Stimulated activated CD4-positive, alpha-beta T cell treated with anti-CD3 and anti-CD28 coated beads, Interleukin-4, amount 100 ng/mL, for 1 hour (primary cell): ENCODE measurements at regions not wholly inside any gene's neighbourhood (a gene's known extent, or its start where the extent isn't known, plus 50 kb on each side); places are given as distances from the start of the nearest gene placed in this dataset.

Experiments used
- DNase-seq: peaks from one replicate; pipeline ENCODE4 v3.0.0-alpha.2; 2020

DNA sequence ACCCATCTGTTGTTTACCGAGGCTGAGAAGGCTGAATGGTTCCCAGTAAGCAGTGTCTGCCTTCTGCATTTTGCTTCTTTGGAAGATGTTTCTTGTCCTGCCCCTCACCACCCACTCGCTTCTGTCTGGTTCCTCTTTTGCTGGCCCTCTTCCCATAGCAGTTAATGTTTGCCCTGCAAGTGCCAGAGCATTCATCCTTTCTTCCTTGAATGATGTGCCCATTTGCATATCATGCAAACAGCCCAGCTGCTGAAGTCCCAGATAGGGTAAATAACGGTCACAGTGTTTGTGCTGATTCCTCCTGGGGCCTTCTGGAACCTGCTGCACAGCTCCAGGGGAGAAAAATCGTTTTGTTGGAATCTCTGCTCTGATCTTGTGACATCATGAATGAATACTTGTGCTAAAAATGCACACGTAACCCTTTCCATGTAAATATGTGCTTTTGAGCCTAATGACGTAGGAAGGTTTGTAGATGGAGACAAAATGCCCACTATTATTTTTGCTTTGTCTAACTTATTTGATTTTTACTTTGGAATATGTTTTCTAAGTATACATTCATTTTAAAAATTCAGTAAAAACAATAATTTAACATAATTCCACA lies 381.0 kb downstream of the SOX2 start:
- DNase-seq, result no peak

DNA sequence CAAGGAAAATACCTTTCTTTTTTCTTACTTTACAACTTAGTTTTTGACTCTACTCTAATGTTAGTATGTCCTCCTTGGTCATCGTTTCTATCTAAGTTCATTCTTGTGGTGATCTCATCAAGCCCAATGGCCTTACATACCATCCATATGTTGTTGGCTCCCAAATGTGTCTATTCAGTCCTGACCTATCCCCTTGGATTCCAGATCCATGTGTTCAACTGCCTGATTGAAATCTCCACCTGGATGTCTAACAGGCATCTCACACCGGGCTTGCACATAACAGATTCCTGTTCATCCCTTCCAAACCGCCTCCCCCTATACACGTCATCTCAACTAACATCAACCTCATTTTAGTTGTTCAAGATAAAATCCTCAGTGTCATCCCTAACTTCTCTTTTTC lies 382.6 kb downstream of the SOX2 start:
- no peak for DNase-seq

DNA sequence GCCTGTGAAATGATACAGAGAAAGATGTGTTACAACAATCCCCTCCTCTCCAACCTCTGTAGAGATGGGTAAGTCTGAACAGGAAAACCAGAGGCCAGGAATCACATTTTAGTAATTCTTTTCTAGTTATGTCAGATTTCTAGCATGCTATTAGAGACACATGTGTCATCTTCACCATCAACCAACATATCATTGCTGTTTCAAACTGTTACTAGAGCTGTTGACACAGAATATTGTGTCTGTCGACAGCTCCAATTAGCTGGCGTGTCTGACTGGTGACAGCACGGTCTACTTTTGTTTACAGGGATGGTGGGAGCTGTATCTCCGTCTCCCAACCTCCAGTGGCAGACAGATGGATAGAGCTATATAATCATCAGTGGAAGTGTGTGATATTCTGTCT lies 393.2 kb downstream of the SOX2 start:
- DNase-seq, result no peak

DNA sequence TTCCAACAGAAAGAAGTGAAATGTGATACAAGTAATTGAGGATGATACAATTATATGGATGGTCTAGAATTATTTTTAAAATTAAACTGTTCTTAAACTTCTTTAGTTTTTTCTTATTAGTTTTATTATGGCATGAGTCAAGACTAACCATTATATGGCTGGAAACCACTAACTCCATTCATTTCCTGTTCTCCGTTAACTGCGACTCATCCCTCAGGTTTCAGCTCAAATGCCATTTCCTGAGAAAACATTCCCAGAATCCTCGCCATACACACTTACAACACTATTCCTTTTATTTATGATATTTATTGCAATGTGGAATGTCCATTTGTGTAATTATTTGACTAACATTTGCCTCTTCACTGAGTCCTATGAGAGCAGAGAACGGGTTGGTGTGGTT lies 394.1 kb downstream of the SOX2 start:
- DNase-seq, result no peak

DNA sequence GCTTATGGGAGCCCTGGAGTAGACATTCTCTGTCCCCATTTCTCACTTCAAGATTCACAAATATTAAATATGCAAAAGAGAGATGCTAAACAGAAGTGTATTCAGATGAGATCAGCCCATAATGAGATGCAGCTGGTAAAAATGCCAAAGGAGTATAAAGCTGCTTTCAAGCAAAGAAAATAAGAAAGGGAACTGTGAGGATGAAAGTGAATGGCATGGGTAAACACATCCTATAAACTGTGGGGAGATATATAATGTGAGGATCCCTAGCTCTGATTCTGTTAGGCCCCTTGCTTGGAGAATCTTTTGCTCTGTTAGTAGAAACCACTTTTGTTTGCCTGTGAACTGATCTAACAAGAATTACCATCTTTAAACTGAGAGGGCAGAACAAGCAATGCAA lies 396.6 kb downstream of the SOX2 start:
- DNase-seq, result no peak

DNA sequence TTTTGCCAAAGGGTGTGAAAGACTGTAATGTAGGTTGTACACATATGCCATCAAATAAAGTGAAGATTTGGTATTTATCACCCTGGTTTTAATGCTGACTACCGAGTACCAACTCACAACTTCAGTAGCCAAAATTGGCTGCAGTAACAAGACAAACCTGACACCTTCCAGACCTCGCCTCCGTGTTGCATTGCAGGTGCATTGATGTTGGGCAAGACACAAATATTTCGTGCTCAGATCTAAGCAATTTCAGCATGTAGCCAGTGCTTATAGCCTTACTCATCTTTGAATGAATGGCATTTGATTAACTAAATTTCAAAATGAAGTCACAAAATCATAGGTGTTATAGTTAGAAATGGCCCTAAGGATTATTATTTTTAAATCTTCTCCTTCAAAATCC lies 400.2 kb downstream of the SOX2 start:
- no peak for DNase-seq

DNA sequence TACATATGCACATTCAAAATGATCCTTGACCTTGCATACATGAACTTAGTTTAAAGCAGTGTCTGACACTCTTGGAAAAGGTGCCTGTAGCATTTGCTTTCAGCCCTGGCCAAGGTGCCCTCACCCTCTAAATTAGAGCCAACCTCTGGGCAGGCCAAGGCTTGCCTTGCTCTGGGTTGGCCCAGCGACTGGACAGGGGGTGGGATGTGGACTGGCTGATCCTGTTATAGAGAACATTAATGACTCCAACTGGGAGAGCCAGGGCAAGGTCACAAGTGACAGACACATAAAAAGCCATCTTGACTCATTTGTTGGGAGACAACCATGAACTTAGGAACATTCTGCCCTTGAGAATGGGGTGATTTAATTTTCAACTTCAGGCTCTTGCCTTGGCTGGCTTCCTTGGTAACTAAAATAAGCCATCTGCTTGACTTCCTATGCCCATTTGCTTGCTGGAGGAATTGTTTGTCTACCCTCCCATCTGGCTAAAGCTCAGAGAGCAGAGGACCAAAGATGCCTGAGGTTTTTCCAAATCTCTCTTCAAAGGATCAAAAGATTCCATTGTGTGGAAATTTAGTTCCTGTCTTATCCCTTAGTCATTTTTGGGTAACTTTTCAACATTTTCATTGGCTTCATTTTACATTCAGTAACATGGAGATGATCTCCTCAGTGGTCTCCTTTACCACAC lies 403.7 kb downstream of the SOX2 start:
- no peak for DNase-seq

DNA sequence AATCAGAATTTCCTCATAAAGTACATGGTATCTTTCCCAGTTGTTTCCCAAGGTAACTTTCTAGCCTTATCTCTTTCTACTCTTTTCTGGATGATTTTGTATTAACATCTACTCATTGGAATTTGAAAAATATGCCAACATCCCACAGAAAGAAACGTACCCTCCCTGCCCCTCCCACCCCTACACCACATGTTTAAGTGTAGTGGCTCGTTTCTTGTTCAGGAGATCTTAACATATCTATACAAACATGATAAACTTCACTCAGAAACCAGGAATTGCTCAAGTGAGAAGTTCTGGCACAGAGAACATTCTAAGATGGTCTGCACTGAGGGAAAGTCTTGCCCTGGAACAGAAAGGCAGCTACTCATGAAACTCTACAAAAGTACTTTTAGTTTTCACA lies 404.7 kb downstream of the SOX2 start:
- no peak for DNase-seq

DNA sequence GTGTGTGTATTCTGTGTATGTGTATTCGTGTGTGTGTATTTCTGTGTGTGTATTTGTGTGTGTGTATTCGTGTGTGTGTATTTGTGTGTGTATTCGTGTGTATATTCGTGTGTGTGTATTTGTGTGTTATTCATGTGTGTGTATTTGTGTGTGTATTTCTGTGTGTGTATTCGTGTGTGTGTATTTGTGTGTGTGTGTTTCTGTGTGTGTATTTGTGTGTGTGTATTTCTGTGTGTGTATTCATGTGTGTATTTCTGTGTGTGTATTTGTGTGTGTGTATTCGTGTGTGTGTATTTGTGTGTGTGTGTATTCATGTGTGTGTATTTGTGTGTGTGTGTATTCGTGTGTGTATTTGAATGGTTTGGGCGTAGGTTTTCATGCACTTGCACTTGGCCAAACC lies 405.4 kb downstream of the SOX2 start:
- no peak for DNase-seq

DNA sequence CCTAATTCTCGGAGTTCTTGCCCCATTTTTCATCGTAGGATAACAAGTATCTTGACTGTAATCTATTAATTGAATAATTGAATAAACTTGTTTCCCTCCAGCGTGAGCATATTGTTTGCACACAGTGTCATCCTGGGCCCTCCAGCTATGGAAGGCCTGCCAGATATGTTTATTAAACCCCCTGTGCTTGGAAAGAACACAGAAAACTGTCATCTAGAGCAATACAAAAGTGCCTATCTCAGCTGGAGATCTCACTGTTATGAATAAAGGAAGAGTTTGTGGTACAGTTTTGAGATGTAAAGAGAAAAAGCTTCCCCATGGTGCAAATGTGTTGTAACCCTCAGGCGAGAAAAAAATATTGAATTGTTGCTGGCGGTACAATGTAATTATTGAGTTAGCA lies 405.9 kb downstream of the SOX2 start:
- DNase-seq, result no peak

DNA sequence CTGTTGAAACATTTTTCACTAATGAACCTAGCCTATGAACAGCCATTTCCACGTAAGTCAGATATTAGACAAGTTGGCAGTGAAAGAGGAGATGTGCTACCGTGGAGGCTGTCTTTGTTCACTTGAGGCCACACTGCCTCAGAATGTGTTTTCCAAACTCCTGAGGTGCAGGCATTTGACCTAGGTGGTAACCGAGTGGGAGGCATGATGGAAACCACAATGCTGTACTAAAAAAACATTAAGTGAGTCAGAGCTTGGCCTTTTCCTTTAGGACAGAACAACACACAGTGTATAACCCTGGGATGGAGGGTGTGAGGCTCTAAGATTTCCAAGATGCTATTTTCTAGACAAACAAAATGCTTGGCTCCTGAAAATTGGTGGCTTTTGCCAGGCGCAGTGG lies 406.3 kb downstream of the SOX2 start:
- no peak for DNase-seq

DNA sequence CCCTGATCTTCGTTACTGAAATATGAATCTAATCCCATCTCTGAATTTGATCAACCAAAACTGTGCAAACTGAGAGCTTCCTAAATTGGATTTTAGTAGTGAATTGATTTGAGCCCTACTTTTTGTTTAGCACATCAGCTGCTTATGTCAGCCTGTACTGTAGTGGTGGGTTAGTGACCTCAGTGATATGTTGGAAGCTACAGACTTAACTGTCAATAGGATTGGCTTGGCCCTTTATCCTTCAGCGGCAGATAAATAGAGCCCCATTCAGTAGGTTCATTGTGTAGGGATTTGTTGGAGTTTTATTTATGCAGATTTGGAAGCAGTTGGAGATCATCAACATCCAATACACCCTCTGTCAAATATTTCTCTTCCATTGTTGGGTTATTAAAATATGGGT lies 409.7 kb downstream of the SOX2 start:
- no peak for DNase-seq

DNA sequence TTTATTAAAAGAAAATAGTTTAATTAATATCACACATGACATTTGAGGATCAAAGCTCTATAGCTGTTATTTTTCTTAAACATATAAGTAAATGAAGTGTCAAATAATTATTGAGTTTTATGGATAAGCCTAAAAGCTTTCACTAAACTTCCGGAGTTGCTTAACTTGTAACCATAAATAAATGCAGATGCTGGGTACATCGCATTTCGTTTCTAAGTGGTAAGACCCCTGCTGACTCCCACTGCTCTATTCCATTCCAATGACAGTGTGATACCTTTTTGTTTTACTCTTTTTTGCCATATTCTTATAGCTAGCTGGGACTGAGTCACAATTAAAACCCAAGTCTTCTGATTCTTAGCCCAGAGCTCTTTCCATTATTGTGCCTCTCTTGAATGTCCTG lies 411.1 kb downstream of the SOX2 start:
- DNase-seq, result no peak

DNA sequence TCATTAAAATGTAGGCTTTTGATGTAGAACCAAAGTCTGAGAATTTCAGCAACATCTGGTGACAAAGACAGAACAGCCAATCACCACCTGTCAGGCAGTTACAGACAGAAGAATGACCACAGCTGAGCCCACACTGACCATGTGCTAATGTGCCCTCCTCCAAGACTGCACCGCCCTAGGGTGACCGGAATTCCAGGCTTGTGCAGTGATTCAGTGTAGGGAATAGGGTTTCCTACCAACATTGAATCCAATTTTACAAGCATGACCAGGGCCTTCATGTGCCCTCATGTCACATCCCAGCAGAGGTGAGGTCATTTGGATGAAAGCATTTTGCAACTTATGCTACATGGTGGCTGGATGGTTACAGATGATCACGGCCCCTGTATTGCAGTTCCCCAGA lies 412.5 kb downstream of the SOX2 start:
- no peak for DNase-seq

DNA sequence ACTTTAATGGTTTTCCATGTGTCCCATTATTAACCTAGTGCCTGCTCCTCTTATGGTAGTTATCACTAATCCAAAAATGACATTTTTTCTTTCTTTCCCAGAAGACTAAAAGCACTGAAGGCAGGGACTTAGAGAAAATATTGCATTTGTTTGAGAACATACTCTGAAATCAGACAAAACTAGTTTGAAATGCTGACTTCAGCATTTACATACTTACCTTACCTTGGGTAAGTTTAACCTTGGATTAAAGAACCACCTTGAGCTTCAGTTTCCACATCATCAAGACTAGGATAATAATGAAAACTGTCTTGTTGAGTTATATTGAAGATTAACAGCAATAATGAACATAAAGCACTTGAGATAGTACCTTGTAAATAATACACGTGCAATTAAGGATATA lies 413.0 kb downstream of the SOX2 start:
- no peak for DNase-seq

DNA sequence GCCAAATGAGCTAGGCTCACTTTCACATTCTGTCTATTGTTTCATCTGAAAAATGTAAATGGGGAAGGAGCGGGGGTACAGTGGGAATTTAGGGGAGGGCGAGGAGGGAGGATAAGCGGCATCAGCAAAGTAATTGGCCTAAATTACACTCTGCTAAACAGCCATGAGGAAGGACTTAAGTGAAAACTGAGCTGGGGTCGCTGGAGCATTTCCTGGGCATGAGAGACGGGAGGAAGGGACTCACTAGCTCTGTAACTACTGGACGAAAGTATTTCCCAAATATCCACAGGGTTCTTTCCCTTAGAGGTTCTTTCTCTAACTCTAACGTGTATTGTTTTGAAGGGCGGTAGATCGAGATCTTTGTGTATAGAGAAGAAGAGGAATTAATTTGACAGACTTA lies 418.0 kb downstream of the SOX2 start:
- no peak for DNase-seq

DNA sequence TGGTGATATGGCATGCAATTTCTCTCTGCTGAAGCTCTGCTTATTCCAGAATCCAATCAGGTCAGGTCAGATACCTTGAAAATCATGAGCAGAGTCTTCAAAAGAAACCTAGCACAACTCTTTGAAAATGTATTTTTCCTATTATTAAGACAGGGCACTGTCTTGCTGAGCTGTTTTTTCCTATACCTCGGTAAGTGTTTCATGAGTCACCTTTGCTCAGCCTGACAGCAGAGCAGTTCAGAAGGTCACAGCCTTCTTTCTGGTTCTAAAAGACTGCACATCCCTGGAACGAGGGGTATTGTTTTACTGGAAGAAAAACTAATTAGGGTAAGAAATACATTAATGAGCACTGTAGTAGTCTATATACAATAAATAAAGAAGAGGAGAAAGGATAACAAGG lies 422.0 kb downstream of the SOX2 start:
- no peak for DNase-seq

DNA sequence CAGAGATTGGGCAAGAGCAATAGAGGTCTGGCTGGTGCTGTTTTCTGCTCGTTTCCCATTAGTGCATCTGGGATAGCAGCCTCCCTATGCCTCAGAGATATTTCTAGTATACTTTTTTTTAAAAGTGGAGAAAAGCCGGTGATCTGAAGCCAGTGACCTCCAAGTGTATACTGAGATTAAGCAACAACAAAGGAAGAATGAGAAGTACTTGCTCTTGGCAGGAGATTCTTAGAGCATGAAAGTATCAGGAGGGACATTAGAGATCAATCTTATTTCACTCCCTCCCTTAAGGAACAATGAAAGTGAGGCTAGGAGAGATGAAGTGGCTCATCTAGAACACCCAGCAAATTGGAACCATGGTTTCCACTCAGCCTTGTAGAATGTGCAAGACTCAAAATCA lies 423.3 kb downstream of the SOX2 start:
- DNase-seq, result no peak

DNA sequence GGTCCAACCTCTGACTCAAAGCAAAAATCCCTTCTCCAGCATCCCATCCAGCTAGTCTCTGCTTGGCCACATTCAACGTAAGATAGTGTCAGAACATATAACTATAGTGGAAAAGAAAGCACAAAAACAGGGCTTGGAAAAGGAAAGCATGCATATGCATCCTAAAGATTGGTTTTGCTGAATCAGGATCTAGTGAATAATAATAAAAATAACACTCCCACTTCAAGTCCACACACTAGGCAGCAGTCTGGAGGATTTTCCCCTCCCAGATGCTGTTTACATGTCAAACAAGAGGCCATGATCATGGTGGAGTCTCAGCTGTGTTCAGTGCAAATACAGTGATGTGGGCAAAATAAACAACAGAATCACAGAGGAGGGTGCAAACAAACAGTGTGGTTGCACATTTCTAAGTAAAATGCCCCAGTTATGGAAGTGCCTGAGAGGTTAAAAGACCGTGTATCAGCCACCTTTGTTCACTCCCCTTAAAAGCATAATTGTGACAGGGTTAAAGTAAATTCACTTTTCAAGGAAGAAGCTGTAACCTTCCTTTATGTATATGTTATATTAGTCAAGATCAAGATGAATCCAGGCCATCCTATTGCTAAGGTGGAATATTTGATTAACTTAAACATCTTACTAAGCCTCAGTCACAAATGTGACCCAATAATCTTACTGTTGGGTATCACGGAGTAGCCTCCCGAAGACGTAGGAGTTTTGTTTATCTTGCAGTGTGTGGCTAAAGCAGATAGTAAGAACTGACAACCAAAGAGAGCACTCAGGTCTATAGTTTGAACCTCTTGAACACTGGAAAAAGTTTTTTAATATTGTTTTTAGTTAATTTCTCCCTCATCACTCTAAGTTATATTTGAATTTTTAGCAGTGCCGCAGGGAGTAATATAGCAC lies 424.5 kb downstream of the SOX2 start:
- no peak for DNase-seq

DNA sequence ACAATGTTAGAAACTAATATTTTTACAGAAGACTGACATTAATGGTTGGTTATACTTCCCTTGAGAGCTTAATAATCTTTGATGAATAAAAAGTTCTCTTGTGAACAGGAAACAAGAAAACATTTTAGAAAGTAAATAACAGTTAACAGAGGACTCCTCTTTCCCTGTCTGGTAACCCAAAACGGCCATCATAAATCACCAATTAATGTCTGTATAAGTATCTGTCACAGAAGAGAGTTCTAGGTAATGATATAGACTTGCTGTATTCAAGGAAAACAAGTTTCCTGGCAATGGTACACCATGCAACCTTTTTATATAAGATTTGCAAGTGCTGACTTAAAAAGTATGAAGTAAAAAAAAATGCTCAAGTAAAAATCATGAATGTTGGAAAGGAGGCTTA lies 426.7 kb downstream of the SOX2 start:
- no peak for DNase-seq

DNA sequence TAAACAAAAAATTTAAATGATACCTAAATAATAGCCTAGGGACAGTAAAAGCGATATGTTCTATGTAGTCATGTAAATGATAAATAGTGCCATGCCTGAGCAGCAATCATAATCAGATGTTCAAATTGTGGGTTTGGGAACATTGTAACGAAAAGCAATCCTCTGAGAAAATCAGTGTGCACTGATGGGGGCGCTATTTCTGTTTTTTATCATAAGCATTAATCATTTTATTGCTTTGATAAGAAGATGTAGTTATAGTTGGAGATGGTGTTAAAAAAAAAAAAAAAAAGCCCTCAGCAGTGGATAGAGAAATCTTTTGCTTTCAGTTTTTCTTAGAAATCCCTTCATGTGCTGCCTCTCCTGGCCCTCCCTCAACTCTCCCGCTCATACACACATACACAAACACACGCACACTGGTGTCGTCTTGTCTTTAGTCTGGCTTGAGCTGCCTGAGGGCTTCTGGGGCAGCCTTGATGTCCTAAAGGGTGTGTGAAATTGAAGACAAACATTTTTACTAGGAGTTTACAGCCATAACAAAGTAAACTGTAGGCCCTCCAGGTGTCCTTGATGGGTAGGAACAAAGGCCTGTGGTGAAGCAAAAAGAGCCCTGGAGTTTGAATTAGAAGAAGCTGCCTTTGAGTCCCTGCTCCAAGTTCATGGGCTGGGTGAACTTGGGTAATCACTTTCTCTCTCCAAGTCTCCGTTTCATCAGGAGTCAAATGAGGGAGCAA lies 428.1 kb downstream of the SOX2 start:
- no peak for DNase-seq

DNA sequence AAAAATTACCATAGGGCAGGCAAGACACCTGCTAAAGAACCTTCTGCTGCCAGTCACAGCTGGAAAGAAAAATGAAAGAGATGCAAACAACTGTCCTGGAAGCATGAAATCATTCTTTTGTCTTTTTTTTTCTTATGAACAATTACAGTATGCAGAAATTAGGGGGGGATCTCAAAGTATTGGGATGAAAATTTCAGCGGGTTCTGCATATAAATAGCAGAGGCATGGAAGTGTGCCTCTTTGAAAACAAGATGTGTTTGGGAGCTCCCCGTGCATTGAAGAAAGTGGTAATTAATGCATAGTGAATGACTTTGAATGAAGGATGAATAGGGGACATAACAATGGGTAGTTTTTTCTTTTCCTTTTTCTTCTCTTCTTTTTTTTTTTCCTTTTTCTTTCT lies 431.2 kb downstream of the SOX2 start:
- no peak for DNase-seq

DNA sequence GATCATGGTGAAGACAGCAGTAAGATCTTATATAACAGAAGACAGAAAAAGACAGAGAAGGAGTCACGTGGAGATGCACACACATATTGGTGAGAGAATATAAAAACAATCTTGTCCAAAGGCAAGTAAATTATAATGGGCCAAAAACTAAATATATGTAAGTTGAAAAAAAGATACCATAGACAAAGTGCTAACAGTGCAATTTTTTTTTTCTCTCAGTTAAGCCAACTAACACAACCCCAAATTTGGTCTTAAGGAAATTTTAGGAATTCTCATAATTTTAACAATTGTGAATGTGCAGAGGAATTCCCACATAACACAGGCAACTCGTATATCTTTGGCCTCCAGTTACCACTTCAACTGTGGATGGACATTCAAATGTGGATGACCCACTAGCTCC lies 432.2 kb downstream of the SOX2 start:
- no peak for DNase-seq

DNA sequence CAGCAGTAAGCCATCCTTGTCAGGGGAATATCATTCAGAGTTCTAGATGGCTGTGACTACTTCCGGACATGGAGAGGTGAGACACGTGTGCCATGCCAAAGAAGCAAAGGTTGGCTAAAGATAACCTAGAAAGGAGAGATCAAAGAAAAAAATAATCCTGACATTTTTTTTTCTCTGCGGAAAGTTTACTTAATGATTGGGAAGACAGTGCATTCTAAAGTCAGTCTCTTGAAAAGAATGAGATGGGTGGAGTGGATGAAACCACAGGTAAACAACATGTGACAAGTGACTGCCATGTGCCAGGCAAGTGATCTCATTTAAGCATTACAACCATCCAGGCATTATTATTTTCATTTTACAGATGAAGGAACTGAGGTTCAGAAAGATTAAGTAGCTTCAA lies 436.6 kb downstream of the SOX2 start:
- no peak for DNase-seq
